WI38 (cell line): ENCODE measurements at regions not wholly inside any gene's neighbourhood (a gene's known extent, or its start where the extent isn't known, plus 50 kb on each side); places are given as distances from the start of the nearest gene placed in this dataset.
A peak's percentile ranks its signal among the peaks of the same experiment; 100 is the strongest.

Source experiments
- H3K4me3 ChIP-seq: 2 replicates; pipeline ENCODE4 v1.5.1; 2011; ENCODE audit warnings: low read depth, mild to moderate bottlenecking, control low read depth, low read length
- TF ChIP-seq, protein P1 (sequence below): IDR thresholded peaks from 2 replicates; pipeline ENCODE4 v1.5.1; 2012; ENCODE audit warnings: low read depth, mild to moderate bottlenecking, control low read depth, low read length

GRCh38 chr6:153523390-153523789, 392.3 kb upstream of the RGS17 start:
- H3K4me3 ChIP-seq, result no peak overlapping the region
- TF ChIP-seq, protein P1, sequence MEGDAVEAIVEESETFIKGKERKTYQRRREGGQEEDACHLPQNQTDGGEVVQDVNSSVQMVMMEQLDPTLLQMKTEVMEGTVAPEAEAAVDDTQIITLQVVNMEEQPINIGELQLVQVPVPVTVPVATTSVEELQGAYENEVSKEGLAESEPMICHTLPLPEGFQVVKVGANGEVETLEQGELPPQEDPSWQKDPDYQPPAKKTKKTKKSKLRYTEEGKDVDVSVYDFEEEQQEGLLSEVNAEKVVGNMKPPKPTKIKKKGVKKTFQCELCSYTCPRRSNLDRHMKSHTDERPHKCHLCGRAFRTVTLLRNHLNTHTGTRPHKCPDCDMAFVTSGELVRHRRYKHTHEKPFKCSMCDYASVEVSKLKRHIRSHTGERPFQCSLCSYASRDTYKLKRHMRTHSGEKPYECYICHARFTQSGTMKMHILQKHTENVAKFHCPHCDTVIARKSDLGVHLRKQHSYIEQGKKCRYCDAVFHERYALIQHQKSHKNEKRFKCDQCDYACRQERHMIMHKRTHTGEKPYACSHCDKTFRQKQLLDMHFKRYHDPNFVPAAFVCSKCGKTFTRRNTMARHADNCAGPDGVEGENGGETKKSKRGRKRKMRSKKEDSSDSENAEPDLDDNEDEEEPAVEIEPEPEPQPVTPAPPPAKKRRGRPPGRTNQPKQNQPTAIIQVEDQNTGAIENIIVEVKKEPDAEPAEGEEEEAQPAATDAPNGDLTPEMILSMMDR, result no peak

GRCh38 chr6:153511896-153512496, 380.9 kb upstream of the RGS17 start:
- TF ChIP-seq, protein P1, result peak; percentile 42
- H3K4me3 ChIP-seq, result no peak overlapping the region

DNA sequence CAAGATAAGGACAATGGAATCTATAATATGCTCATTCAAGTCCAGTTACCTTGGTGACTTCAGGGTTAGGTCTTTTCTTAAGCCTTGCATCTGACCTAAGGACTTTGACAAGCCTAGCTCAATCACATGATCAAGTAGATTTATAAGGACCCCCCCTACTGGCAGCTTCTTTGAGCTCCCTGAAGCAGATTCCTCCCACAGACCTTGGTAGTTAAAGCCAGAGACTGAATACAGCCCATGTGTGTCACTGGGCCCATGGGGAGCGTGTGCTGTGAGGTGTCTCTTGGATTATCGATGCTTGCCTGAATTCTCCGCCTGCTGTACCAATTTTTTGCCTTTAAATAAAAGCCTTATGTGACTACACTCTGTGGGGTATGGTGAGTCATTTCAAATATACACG, 372.7 kb upstream of the RGS17 start:
- TF ChIP-seq, protein P1, result no peak
- H3K4me3 ChIP-seq, result no peak overlapping the region

DNA sequence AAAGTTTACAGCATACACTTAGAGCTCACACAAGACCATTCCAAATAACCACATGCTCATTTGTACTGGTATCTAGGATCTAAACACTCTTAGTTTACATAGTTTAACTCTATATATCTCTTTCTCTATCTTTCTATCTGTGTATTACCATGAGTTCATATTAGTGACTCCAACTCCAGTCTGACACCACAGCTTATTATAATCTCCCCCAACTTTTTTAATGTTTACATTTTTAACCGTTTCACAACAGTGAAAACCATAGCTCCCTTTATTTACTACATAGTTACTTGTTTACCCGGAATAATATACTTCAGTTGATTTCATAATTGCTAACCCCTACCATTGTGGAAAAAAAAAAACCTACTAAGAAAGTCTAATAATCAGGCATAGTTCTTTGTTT, 362.4 kb upstream of the RGS17 start:
- no peak overlapping the region for H3K4me3 ChIP-seq
- TF ChIP-seq, protein P1, result no peak

DNA sequence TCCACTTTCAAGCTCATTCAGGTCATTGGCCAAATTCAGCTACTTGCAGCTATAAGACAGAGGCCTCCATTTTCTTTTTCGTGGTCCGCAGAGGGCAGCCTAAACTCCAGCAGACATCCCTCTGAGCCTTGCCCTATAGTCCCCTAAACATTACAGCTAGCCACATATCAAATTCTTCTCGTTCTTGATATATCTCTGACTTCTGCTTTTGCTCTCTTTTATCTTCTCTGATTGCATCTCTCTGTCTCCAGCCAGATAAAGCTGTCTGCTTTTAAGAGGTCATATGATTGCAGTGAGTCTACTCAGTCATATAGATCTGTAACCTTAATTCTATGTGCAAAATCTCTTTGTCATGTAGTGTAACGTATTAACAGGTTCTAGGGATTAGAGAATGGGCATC, 358.4 kb upstream of the RGS17 start:
- H3K4me3 ChIP-seq, result no peak overlapping the region
- TF ChIP-seq, protein P1, result no peak

GRCh38 chr6:153488267-153488666, 357.2 kb upstream of the RGS17 start:
- no peak overlapping the region for H3K4me3 ChIP-seq
- TF ChIP-seq, protein P1, result no peak

DNA sequence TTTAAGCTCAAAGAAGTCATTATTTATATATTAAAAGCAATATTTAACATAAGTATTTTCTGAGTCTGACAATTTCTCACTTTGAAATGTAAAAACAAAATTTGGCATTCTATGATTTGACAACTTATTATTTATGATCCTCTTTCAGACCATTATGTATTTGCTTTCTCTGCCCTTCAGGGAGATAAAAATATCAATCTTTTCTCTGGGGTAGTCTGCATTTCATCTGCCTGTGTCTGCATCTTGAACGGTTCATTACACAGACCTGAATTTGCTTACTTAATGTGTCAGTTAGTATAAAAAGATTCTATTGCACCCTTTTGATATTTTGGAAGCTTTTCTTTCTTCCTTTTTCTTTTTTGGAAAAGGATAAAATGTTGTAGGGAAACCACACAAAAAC, 354.0 kb upstream of the RGS17 start:
- TF ChIP-seq, protein P1, result no peak
- no peak overlapping the region for H3K4me3 ChIP-seq
